Upper lobe of left lung (tissue), 6 donors: ENCODE measurements at regions not wholly inside any gene's neighbourhood (a gene's known extent, or its start where the extent isn't known, plus 50 kb on each side); places are given as distances from the start of the nearest gene placed in this dataset.

Experiments
- ATAC-seq, 2 donors: fragments of 200-7000 bp; cut with Tn5 transposase; one replicate each; pipeline ENCODE4 v1.9.1; 2022; ENCODE audit warnings: mild to moderate bottlenecking in 2 of 2, moderate library complexity in 2 of 2; ENCODE audit not compliant: low FRiP score in 2 of 2
- DNase-seq, 2 donors: peaks; one replicate each; pipeline ENCODE4 v3.0.0-alpha.2; 2019 to 2020
- H3K27ac ChIP-seq, 4 donors: fragments of 200-600 bp; sonication (generic); one replicate each; pipeline ENCODE4 v1.5.1; 2016 to 2019
- H3K27me3 ChIP-seq, 4 donors: fragments of 200-600 bp; sonication (generic); one replicate each; pipeline ENCODE4 v1.5.1; 2017 to 2019
- H3K36me3 ChIP-seq, 4 donors: fragments of 200-600 bp; sonication (generic); one replicate each; pipeline ENCODE4 v1.5.1; 2016 to 2019
- H3K4me1 ChIP-seq, 4 donors: fragments of 200-600 bp; sonication (generic); one replicate each; pipeline ENCODE4 v1.5.1; 2018 to 2019
- H3K4me3 ChIP-seq, 4 donors: fragments of 200-600 bp; sonication (generic); one replicate each; pipeline ENCODE4 v1.5.1; 2017 to 2019; ENCODE audit warnings: mild to moderate bottlenecking in 2 of 4, moderate library complexity in 1 of 4
- H3K9me3 ChIP-seq, 4 donors: fragments of 200-600 bp; sonication (generic); one replicate each; pipeline ENCODE4 v1.5.1; 2018 to 2019
- CTCF ChIP-seq, 6 experiments: fragments of 450-650 bp in 4 of 6; fragments of 200-600 bp in 2 of 6; sonication (generic) in 2 of 6; IDR thresholded peaks; one replicate each; pipeline ENCODE4 v1.5.1; 2016 to 2019; ENCODE audit warnings: antibody characterized with exemption in 6 of 6
- EP300 ChIP-seq, 4 donors: sonication (generic); formaldehyde crosslinking; IDR thresholded peaks; one replicate each; pipeline ENCODE4 v1.5.1; 2017; ENCODE audit warnings: antibody characterized with exemption in 4 of 4, control low read depth in 2 of 4
- POLR2A ChIP-seq, 4 donors: fragments of 450-650 bp; IDR thresholded peaks; one replicate each; pipeline ENCODE4 v1.5.1; 2016 to 2017; ENCODE audit warnings: antibody characterized with exemption in 4 of 4, mild to moderate bottlenecking in 2 of 4
- POLR2AphosphoS5 ChIP-seq, 2 donors: sonication (generic); formaldehyde crosslinking; IDR thresholded peaks; one replicate each; pipeline ENCODE4 v1.5.1; 2017; ENCODE audit warnings: antibody characterized with exemption in 2 of 2
- WGBS, 2 donors: methylation state at CpG; one replicate each; pipeline ENCODE4 v1.1.5; 2017 to 2018; 5-methylcytosine and 5-hydroxymethylcytosine counted together
- donor health status: DM: no; HTN: no; CAD: no; lungs with moderate emphysema.
- donor health status: DM: no; HTN: yes; CAD: no; lungs with severe emphysema.

GRCh38 chr4:138707746-138708677 lies 307.6 kb upstream of the NOCT start:
- no peak for TF ChIP-seq POLR2AphosphoS5 (IDR thresholded peaks at IDR 0.05)
- TF ChIP-seq POLR2A (IDR thresholded peaks at IDR 0.05) = no peak
- no peak for TF ChIP-seq EP300 (IDR thresholded peaks at IDR 0.05)
- no peak for TF ChIP-seq CTCF (IDR thresholded peaks at IDR 0.05)
- no peaks in the 10 kb centered on the region for H3K4me1 ChIP-seq
- no peak overlapping the region for H3K27ac ChIP-seq
- no peak for DNase-seq
- 70 to 80% methylated on average over 8 of the region's 8 CpGs for WGBS, 2 donors
- no peak for ATAC-seq
- H3K36me3 ChIP-seq = no peaks in the 10 kb centered on the region
- H3K4me3 ChIP-seq = no peak overlapping the region
- no peaks in the 10 kb centered on the region for H3K9me3 ChIP-seq
- H3K27me3 ChIP-seq = no peaks in the 10 kb centered on the region

- Histone ChIP-seq H3K9me3 (no peaks in the 10 kb centered on the region), H3K27me3 (no peaks in the 10 kb centered on the region), H3K4me1 (no peaks in the 10 kb centered on the region), H3K4me3 (no peak overlapping the region), H3K36me3 (no peaks in the 10 kb centered on the region), H3K27ac (no peak overlapping the region)
- DNase-seq (no peak), ATAC-seq (no peak)
- TF ChIP-seq EP300 (IDR thresholded peaks at IDR 0.05) (no peak), CTCF (IDR thresholded peaks at IDR 0.05) (no peak), POLR2A (IDR thresholded peaks at IDR 0.05) (no peak), POLR2AphosphoS5 (IDR thresholded peaks at IDR 0.05) (no peak)
- 75 to 79% methylated on average over 2 of the region's 2 CpGs for WGBS, 2 donors
Measured at GRCh38 chr4:138706201-138706600, 309.4 kb upstream of the NOCT start.

GRCh38 chr4:138702190-138702824 lies 313.3 kb upstream of the NOCT start:
- WGBS, 2 donors = 58 to 83% methylated on average over 3 of the region's 3 CpGs

GRCh38 chr4:138698641-138699040 lies 316.9 kb upstream of the NOCT start:
- no peaks in the 10 kb centered on the region for H3K36me3 ChIP-seq
- no peak for TF ChIP-seq CTCF (IDR thresholded peaks at IDR 0.05)
- TF ChIP-seq EP300 (IDR thresholded peaks at IDR 0.05) = no peak
- no peak for TF ChIP-seq POLR2AphosphoS5 (IDR thresholded peaks at IDR 0.05)
- TF ChIP-seq POLR2A (IDR thresholded peaks at IDR 0.05) = no peak

More at GRCh38 chr4:138702190-138702824, 313.3 kb upstream of the NOCT start:
- no peak overlapping the region for H3K4me3 ChIP-seq
- H3K9me3 ChIP-seq = no peaks in the 10 kb centered on the region
- H3K27ac ChIP-seq = no peak overlapping the region
- no peaks in the 10 kb centered on the region for H3K27me3 ChIP-seq
- no peak for TF ChIP-seq CTCF (IDR thresholded peaks at IDR 0.05)
- no peak for TF ChIP-seq EP300 (IDR thresholded peaks at IDR 0.05)
- TF ChIP-seq POLR2AphosphoS5 (IDR thresholded peaks at IDR 0.05) = no peak
- TF ChIP-seq POLR2A (IDR thresholded peaks at IDR 0.05) = no peak
- ATAC-seq (no peak), DNase-seq (no peak)
- no peaks in the 10 kb centered on the region for H3K4me1 ChIP-seq
- no peaks in the 10 kb centered on the region for H3K36me3 ChIP-seq

More at GRCh38 chr4:138698641-138699040, 316.9 kb upstream of the NOCT start:
- WGBS, 2 donors = 41 to 52% methylated on average over 3 of the region's 3 CpGs
- Histone ChIP-seq H3K4me1 (peaks cover 0 to 2% (median 0%) of the 10 kb centered on the region in 4 donors), H3K27me3 (no peaks in the 10 kb centered on the region), H3K4me3 (no peak overlapping the region), H3K9me3 (no peaks in the 10 kb centered on the region), H3K27ac (no peak overlapping the region)
- ATAC-seq (no peak), DNase-seq (no peak)
